DOHH2 (cell line): ENCODE measurements at regions not wholly inside any gene's neighbourhood (a gene's known extent, or its start where the extent isn't known, plus 50 kb on each side); places are given as distances from the start of the nearest gene placed in this dataset.

ENCODE experiments used
- H3F3A ChIP-seq: fragments of 200-600 bp; sonication (generic), shearing (Covaris generic); 2 replicates; pipeline ENCODE4 v1.6.0; 2016; ENCODE audit warnings: antibody characterized with exemption, mild to moderate bottlenecking; ENCODE audit not compliant: control insufficient read depth, insufficient read depth
- H3K27ac ChIP-seq: fragments of 200-600 bp; sonication (generic); 2 replicates; pipeline ENCODE4 v1.5.1; 2014; ENCODE audit warnings: low read depth, mild to moderate bottlenecking, low read length, moderate library complexity
- H3K27me3 ChIP-seq: fragments of 200-600 bp; sonication (generic); 2 replicates; pipeline ENCODE4 v1.6.1; 2014; ENCODE audit warnings: mild to moderate bottlenecking, low read length, mixed read lengths; ENCODE audit not compliant: control insufficient read depth
- H3K36me3 ChIP-seq: fragments of 200-600 bp; sonication (generic); 2 replicates; pipeline ENCODE4 v1.6.1; 2014; ENCODE audit warnings: mild to moderate bottlenecking, low read length, moderate library complexity, mixed read lengths; ENCODE audit not compliant: control insufficient read depth
- H3K4me1 ChIP-seq: fragments of 200-600 bp; sonication (generic); 2 replicates; pipeline ENCODE4 v1.6.1; 2014; ENCODE audit warnings: mild to moderate bottlenecking, low read length, mixed read lengths; ENCODE audit not compliant: control insufficient read depth
- H3K4me2 ChIP-seq: fragments of 200-600 bp; sonication (generic); 2 replicates; pipeline ENCODE4 v1.6.0; 2014; ENCODE audit warnings: mild to moderate bottlenecking, low read length, moderate library complexity
- H3K4me3 ChIP-seq: fragments of 200-600 bp; sonication (generic); 2 replicates; pipeline ENCODE4 v1.5.1; 2014; ENCODE audit warnings: mild to moderate bottlenecking, low read length, mixed read lengths
- H3K79me2 ChIP-seq: fragments of 200-600 bp; sonication (generic); 2 replicates; pipeline ENCODE4 v1.6.1; 2014; ENCODE audit warnings: mild to moderate bottlenecking, low read length, mixed read lengths; ENCODE audit not compliant: control insufficient read depth
- H3K9me2 ChIP-seq: fragments of 200-600 bp; sonication (generic); replicated peaks from 2 replicates; pipeline ENCODE4 v1.6.1; 2014; ENCODE audit warnings: mild to moderate bottlenecking, low read length, mixed read lengths; ENCODE audit not compliant: control insufficient read depth
- H3K9me3 ChIP-seq: fragments of 200-600 bp; sonication (generic); 2 replicates; pipeline ENCODE4 v1.6.1; 2014; ENCODE audit warnings: antibody characterized with exemption, low read length, mixed read lengths; ENCODE audit not compliant: control insufficient read depth, insufficient read depth
- H4K20me1 ChIP-seq: fragments of 200-600 bp; sonication (generic); 2 replicates; pipeline ENCODE4 v1.6.0; 2014; ENCODE audit warnings: low read depth, mild to moderate bottlenecking, antibody characterized with exemption, low read length, moderate library complexity; ENCODE audit not compliant: control insufficient read depth, insufficient read depth
- EZH2phosphoT487 ChIP-seq: fragments of 200-600 bp; sonication (generic); IDR thresholded peaks from 2 replicates; pipeline ENCODE4 v1.6.1; 2017; ENCODE audit warnings: borderline replicate concordance, mild to moderate bottlenecking, antibody characterized with exemption, low read length, moderate library complexity, mixed read lengths
- TF ChIP-seq, protein P1 (sequence below): fragments of 200-600 bp; sonication (generic); IDR thresholded peaks from one replicate; pipeline ENCODE4 v1.5.1; 2014; ENCODE audit warnings: antibody characterized with exemption, mild to moderate bottlenecking, low read depth, low read length; ENCODE audit not compliant: poor library complexity, severe bottlenecking

DNA sequence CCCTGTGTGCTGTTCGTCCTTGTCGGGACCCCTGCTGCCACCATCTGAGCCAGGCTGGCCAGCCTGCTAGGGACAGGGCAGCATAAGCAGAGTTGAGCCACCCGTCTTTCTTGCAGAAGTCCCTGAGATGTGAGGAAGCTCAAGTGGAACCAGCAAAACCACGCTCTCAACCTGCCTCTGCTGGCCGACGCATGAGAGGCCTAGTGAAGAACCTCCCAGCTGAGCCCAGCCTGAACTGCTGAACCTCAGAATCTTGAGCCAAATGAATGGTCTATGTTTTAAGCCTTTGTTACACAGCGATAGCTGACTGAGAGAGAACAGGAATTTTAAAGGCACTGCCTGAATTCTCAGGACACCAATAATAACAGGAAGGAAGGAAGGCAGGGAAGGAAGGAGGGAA is 98.9 kb upstream of the ADRA2C start:
- peak overlapping the region; percentile 89 for H3K4me2 ChIP-seq
- H3K9me2 ChIP-seq, result no peaks in the 10 kb centered on the region
- TF ChIP-seq, protein P1, sequence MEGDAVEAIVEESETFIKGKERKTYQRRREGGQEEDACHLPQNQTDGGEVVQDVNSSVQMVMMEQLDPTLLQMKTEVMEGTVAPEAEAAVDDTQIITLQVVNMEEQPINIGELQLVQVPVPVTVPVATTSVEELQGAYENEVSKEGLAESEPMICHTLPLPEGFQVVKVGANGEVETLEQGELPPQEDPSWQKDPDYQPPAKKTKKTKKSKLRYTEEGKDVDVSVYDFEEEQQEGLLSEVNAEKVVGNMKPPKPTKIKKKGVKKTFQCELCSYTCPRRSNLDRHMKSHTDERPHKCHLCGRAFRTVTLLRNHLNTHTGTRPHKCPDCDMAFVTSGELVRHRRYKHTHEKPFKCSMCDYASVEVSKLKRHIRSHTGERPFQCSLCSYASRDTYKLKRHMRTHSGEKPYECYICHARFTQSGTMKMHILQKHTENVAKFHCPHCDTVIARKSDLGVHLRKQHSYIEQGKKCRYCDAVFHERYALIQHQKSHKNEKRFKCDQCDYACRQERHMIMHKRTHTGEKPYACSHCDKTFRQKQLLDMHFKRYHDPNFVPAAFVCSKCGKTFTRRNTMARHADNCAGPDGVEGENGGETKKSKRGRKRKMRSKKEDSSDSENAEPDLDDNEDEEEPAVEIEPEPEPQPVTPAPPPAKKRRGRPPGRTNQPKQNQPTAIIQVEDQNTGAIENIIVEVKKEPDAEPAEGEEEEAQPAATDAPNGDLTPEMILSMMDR, result no peak
- no peak for TF ChIP-seq EZH2phosphoT487
- H3F3A ChIP-seq, result peaks cover 16% of the 10 kb centered on the region
- H3K27me3 ChIP-seq, result no peaks in the 10 kb centered on the region
- H3K9me3 ChIP-seq, result peaks cover 7% of the 10 kb centered on the region; the same call in 1 of the 2 replicates
- H3K4me1 ChIP-seq, result peaks cover 59% of the 10 kb centered on the region
- H3K79me2 ChIP-seq, result peaks cover 15% of the 10 kb centered on the region
- H3K36me3 ChIP-seq, result peaks cover 8% of the 10 kb centered on the region
- peak overlapping the region; percentile 99 for H3K27ac ChIP-seq
- H3K4me3 ChIP-seq, result peak overlapping the region; percentile 81
- H4K20me1 ChIP-seq, result no peaks in the 10 kb centered on the region

DNA sequence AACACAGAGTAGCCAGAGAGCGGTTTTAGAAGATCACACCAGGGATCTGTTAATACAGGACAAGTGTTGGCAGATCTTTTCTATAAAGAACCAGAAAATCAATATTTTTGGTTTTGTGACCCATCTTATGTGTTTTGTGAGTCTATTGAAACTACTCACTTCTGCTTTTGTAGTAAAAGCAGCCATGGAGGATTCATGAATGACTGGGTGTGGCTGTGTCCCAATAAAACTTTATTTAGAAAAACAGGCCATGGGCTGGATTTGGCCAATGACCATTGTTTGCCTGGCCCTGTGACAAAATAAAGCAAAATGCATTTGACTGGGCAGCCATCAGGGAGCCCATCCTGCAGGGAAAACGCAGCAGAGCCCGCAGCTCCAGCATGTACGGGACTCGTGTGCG is 99.9 kb upstream of the ADRA2C start:
- H3K36me3 ChIP-seq, result peaks cover 8% of the 10 kb centered on the region
- H3K27me3 ChIP-seq, result no peaks in the 10 kb centered on the region
- H3F3A ChIP-seq, result peaks cover 20% of the 10 kb centered on the region
- no peaks in the 10 kb centered on the region for H4K20me1 ChIP-seq
- H3K27ac ChIP-seq, result peak overlapping the region; percentile 99
- H3K9me3 ChIP-seq, result peaks cover 6% of the 10 kb centered on the region; the same call in 1 of the 2 replicates
- no peaks in the 10 kb centered on the region for H3K9me2 ChIP-seq
- TF ChIP-seq, protein P1, result no peak
- TF ChIP-seq EZH2phosphoT487, result no peak
- peak overlapping the region; percentile 89 for H3K4me2 ChIP-seq
- H3K79me2 ChIP-seq, result peaks cover 23% of the 10 kb centered on the region
- H3K4me3 ChIP-seq, result peak overlapping the region; percentile 81
- peaks cover 69% of the 10 kb centered on the region for H3K4me1 ChIP-seq

DNA sequence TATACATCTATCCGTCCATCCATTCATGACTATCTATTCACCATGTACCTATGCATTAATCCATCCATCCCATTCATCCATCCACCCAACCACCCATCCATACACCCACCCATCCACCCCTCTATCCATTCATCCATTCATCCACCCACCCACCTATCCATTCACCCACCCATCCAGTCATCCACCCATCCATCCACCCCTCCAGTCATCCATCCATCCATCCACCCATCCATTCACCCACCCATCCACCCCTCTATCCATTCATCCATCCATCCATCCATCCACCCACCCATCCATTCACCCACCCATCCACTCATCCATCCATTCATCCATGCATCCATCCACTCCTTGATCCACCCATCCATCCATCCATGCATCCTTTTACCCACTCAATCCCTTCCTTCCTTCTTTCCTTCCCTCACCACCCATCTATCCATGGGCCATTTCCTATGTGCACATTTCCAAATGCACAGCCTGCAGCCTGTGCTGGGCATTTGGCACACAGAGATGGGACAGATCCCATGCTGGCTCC is 100.8 kb upstream of the ADRA2C start:
- H3K79me2 ChIP-seq, result peaks cover 26% of the 10 kb centered on the region
- peak overlapping the region; percentile 89 for H3K4me2 ChIP-seq

More for the DNA sequence above, 100.8 kb upstream of the ADRA2C start:
- TF ChIP-seq EZH2phosphoT487, result no peak
- TF ChIP-seq, protein P1, result no peak
- no peaks in the 10 kb centered on the region for H4K20me1 ChIP-seq
- H3K27ac ChIP-seq, result peak overlapping the region; percentile 99
- no peaks in the 10 kb centered on the region for H3K9me2 ChIP-seq
- H3K4me1 ChIP-seq, result peaks cover 78% of the 10 kb centered on the region
- H3K9me3 ChIP-seq, result peaks cover 6% of the 10 kb centered on the region; the same call in 1 of the 2 replicates
- H3F3A ChIP-seq, result peaks cover 24% of the 10 kb centered on the region
- peak overlapping the region; percentile 81 for H3K4me3 ChIP-seq
- H3K36me3 ChIP-seq, result peaks cover 8% of the 10 kb centered on the region
- no peaks in the 10 kb centered on the region for H3K27me3 ChIP-seq
